ENCODE measurements at regions not wholly inside any gene's neighbourhood (a gene's known extent, or its start where the extent isn't known, plus 50 kb on each side); places are given as distances from the start of the nearest gene placed in this dataset.
A peak's percentile ranks its signal among the peaks of the same experiment; 100 is the strongest.

- TF ChIP-seq, protein P1, sequence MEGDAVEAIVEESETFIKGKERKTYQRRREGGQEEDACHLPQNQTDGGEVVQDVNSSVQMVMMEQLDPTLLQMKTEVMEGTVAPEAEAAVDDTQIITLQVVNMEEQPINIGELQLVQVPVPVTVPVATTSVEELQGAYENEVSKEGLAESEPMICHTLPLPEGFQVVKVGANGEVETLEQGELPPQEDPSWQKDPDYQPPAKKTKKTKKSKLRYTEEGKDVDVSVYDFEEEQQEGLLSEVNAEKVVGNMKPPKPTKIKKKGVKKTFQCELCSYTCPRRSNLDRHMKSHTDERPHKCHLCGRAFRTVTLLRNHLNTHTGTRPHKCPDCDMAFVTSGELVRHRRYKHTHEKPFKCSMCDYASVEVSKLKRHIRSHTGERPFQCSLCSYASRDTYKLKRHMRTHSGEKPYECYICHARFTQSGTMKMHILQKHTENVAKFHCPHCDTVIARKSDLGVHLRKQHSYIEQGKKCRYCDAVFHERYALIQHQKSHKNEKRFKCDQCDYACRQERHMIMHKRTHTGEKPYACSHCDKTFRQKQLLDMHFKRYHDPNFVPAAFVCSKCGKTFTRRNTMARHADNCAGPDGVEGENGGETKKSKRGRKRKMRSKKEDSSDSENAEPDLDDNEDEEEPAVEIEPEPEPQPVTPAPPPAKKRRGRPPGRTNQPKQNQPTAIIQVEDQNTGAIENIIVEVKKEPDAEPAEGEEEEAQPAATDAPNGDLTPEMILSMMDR (conservative IDR thresholded peaks at IDR 0.05; ENCODE audit: control insufficient read depth, insufficient read depth, low read depth, low read length): no peak
- H3K4me3 ChIP-seq (ENCODE audit: control insufficient read depth, low read depth, low read length): no peak overlapping the region
- peak; percentile 36 for DNase-seq (ENCODE audit: low read depth)
Observed at GRCh38 chr5:5018578-5018970, 121.6 kb upstream of the ADAMTS16 start.

- TF ChIP-seq, protein P1 (conservative IDR thresholded peaks at IDR 0.05; ENCODE audit: control insufficient read depth, insufficient read depth, low read depth, low read length): no peak
- no peak overlapping the region for H3K4me3 ChIP-seq (ENCODE audit: control insufficient read depth, low read depth, low read length)
- DNase-seq (ENCODE audit: low read depth): no peak
Observed at GRCh38 chr5:5021436-5021835, 118.7 kb upstream of the ADAMTS16 start.

GRCh38 chr5:5025098-5025773 is 114.9 kb upstream of the ADAMTS16 start:
- no peak for DNase-seq (ENCODE audit: low read depth)

DNA sequence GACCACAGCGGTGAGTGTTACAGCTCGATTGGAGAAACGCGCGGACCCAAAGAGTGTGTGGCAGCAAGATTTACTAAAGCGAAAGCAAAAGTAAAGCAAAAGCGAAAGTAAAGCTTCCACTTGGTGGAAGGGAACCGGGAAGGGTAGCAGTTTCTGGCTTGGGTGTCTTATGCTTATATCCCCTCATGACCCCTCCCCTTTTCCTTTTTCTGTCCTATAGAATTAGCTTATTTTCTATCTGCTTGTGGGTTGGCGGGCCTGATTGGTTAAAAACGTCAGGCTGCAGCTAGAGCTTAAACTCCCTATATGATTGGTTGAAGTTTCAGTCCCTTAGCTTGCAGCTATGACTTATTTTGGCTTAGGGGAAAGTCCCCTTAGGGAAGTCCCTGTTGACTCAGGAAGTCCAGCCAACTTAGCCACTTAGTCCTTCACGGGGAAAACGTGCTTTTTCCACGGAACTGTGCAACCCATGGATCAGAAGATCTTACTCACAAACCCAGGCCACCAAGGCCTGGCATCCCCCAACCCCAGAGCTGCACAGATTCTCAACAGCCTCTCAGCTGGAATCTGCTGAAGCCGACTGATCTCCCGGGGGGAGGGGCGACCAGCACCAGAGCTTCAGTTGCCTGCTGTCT is 114.2 kb upstream of the ADAMTS16 start:
- TF ChIP-seq, protein P1 (conservative IDR thresholded peaks at IDR 0.05; ENCODE audit: control insufficient read depth, insufficient read depth, low read depth, low read length): no peak
- DNase-seq (ENCODE audit: low read depth): peak; percentile 5
- H3K4me3 ChIP-seq (ENCODE audit: control insufficient read depth, low read depth, low read length): no peak overlapping the region

More at GRCh38 chr5:5025098-5025773, 114.9 kb upstream of the ADAMTS16 start:
- no peak overlapping the region for H3K4me3 ChIP-seq (ENCODE audit: control insufficient read depth, low read depth, low read length)
- TF ChIP-seq, protein P1 (conservative IDR thresholded peaks at IDR 0.05; ENCODE audit: control insufficient read depth, insufficient read depth, low read depth, low read length): no peak

DNA sequence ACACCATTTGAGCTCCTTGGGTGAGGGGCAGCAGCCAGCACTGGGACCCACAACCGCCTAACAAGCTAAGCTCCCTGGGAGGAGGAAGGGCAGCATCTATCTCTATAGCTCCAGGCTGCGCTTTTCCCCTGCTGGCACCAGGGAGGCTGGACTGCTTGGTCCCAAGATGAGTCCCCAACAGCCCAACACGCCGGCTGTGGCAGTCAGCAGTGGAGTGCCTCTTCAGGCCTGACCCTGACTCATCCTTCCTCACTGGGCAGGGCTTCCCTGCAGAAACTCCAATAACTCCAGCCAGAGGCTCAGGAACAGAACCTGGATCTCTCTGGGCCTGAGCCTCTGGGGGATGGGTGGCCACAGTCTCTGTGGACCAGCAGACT is 113.7 kb upstream of the ADAMTS16 start:
- no peak overlapping the region for H3K4me3 ChIP-seq (ENCODE audit: control insufficient read depth, low read depth, low read length)
- TF ChIP-seq, protein P1 (conservative IDR thresholded peaks at IDR 0.05; ENCODE audit: control insufficient read depth, insufficient read depth, low read depth, low read length): no peak
- DNase-seq (ENCODE audit: low read depth): no peak

GRCh38 chr5:5031665-5032064 is 108.5 kb upstream of the ADAMTS16 start:
- TF ChIP-seq, protein P1 (conservative IDR thresholded peaks at IDR 0.05; ENCODE audit: control insufficient read depth, insufficient read depth, low read depth, low read length): no peak
- no peak for DNase-seq (ENCODE audit: low read depth)
- no peak overlapping the region for H3K4me3 ChIP-seq (ENCODE audit: control insufficient read depth, low read depth, low read length)
